Activated CD4-positive, alpha-beta memory T cell treated with anti-CD3 and anti-CD28 coated beads for 36 hours (primary cell): ENCODE measurements at regions not wholly inside any gene's neighbourhood (a gene's known extent, or its start where the extent isn't known, plus 50 kb on each side); places are given as distances from the start of the nearest gene placed in this dataset.

ENCODE experiments used
- CTCF ChIA-PET: fragments of 350-600 bp; sonication (Branson Sonifier 250); formaldehyde crosslinking; loops from one replicate; lab custom pipeline; 2021; ENCODE audit warnings: antibody characterized with exemption, inconsistent platforms; lab: Charles Lee
- POLR2A ChIA-PET: fragments of 350-600 bp; sonication (Branson Sonifier 250); formaldehyde crosslinking; loops from one replicate; lab custom pipeline; 2021; ENCODE audit warnings: antibody characterized with exemption; lab: Charles Lee
- DNase-seq: peaks from one replicate; pipeline ENCODE4 v3.0.0-alpha.2; 2020
- H3K27ac Mint-ChIP-seq: one replicate; pipeline ENCODE4 v1.8.0; 2021; ENCODE audit warnings: mixed read lengths
- H3K27me3 Mint-ChIP-seq: one replicate; pipeline ENCODE4 v1.8.0; 2021; ENCODE audit warnings: mixed read lengths
- H3K36me3 Mint-ChIP-seq: one replicate; pipeline ENCODE4 v1.8.0; 2021; ENCODE audit warnings: mixed read lengths
- H3K4me1 Mint-ChIP-seq: one replicate; pipeline ENCODE4 v1.8.0; 2021; ENCODE audit warnings: low read depth, mixed read lengths
- H3K4me3 Mint-ChIP-seq: one replicate; pipeline ENCODE4 v1.8.0; 2021; ENCODE audit warnings: mild to moderate bottlenecking, mixed read lengths
- H3K9me3 Mint-ChIP-seq: one replicate; pipeline ENCODE4 v1.8.0; 2021; ENCODE audit warnings: mixed read lengths
- intact Hi-C: fragments of 100-400 bp; cut with micrococcal nuclease; formaldehyde crosslinking; loops from one replicate; pipeline ENCODE4 v1.15.1; 2023

- no peak overlapping the region for H3K4me3 Mint-ChIP-seq
- no peak overlapping the region for H3K27ac Mint-ChIP-seq
- peaks cover 2% of the 10 kb centered on the region for H3K27me3 Mint-ChIP-seq
- intact Hi-C loops, result no loop called here
- H3K9me3 Mint-ChIP-seq, result no peaks in the 10 kb centered on the region
- no peaks in the 10 kb centered on the region for H3K36me3 Mint-ChIP-seq
- no peak for DNase-seq
- POLR2A ChIA-PET, result no interaction called here
- no peaks in the 10 kb centered on the region for H3K4me1 Mint-ChIP-seq
- CTCF ChIA-PET, result no interaction called here
These were observed 210.4 kb upstream of the ELAC2 start for GRCh38 chr17:13228225-13228624.

GRCh38 chr17:13222975-13223374 lies 205.1 kb upstream of the ELAC2 start:
- H3K27me3 Mint-ChIP-seq, result peaks cover 5% of the 10 kb centered on the region
- POLR2A ChIA-PET, result no interaction called here
- H3K27ac Mint-ChIP-seq, result no peak overlapping the region
- intact Hi-C loops, result no loop called here
- no peaks in the 10 kb centered on the region for H3K9me3 Mint-ChIP-seq
- DNase-seq, result no peak
- no peaks in the 10 kb centered on the region for H3K4me1 Mint-ChIP-seq
- CTCF ChIA-PET, result no interaction called here
- no peaks in the 10 kb centered on the region for H3K36me3 Mint-ChIP-seq
- no peak overlapping the region for H3K4me3 Mint-ChIP-seq

- Mint-ChIP-seq H3K4me1 (no peaks in the 10 kb centered on the region), H3K4me3 (no peak overlapping the region), H3K27ac (no peak overlapping the region), H3K9me3 (no peaks in the 10 kb centered on the region), H3K27me3 (no peaks in the 10 kb centered on the region), H3K36me3 (no peaks in the 10 kb centered on the region)
- no peak for DNase-seq
- CTCF ChIA-PET, result no interaction called here
- intact Hi-C loops, result no loop called here
- POLR2A ChIA-PET, result no interaction called here
These were observed 195.0 kb upstream of the ELAC2 start for GRCh38 chr17:13212860-13213259.

GRCh38 chr17:13209081-13209480 lies 191.3 kb upstream of the ELAC2 start:
- Mint-ChIP-seq H3K4me1 (no peaks in the 10 kb centered on the region), H3K27ac (no peak overlapping the region), H3K9me3 (no peaks in the 10 kb centered on the region), H3K36me3 (no peaks in the 10 kb centered on the region), H3K27me3 (peaks cover 4% of the 10 kb centered on the region), H3K4me3 (no peak overlapping the region)
- no peak for DNase-seq
- intact Hi-C loops, result no loop called here
- ChIA-PET CTCF (no interaction called here), POLR2A (no interaction called here)

GRCh38 chr17:13204607-13205237 lies 186.9 kb upstream of the ELAC2 start:
- CTCF ChIA-PET, result no interaction called here
- intact Hi-C loops, result no loop called here
- no peak overlapping the region for H3K4me3 Mint-ChIP-seq
- H3K27ac Mint-ChIP-seq, result no peak overlapping the region
- H3K4me1 Mint-ChIP-seq, result no peaks in the 10 kb centered on the region
- peaks cover 7% of the 10 kb centered on the region for H3K27me3 Mint-ChIP-seq
- DNase-seq, result no peak
- POLR2A ChIA-PET, result no interaction called here
- H3K9me3 Mint-ChIP-seq, result no peaks in the 10 kb centered on the region
- no peaks in the 10 kb centered on the region for H3K36me3 Mint-ChIP-seq

GRCh38 chr17:13202835-13203234 lies 185.0 kb upstream of the ELAC2 start:
- no peaks in the 10 kb centered on the region for H3K4me1 Mint-ChIP-seq
- H3K9me3 Mint-ChIP-seq, result no peaks in the 10 kb centered on the region
- POLR2A ChIA-PET, result no interaction called here
- no peak for DNase-seq
- H3K27ac Mint-ChIP-seq, result no peak overlapping the region
- no peak overlapping the region for H3K4me3 Mint-ChIP-seq
- H3K36me3 Mint-ChIP-seq, result no peaks in the 10 kb centered on the region
- intact Hi-C loops, result no loop called here
- peaks cover 7% of the 10 kb centered on the region for H3K27me3 Mint-ChIP-seq
- CTCF ChIA-PET, result no interaction called here

- Mint-ChIP-seq H3K4me1 (no peaks in the 10 kb centered on the region), H3K27me3 (peaks cover 5% of the 10 kb centered on the region), H3K4me3 (no peak overlapping the region), H3K27ac (no peak overlapping the region), H3K9me3 (no peaks in the 10 kb centered on the region), H3K36me3 (no peaks in the 10 kb centered on the region)
- CTCF ChIA-PET, result no interaction called here
- no peak for DNase-seq
- intact Hi-C loops, result no loop called here
- POLR2A ChIA-PET, result no interaction called here
These were observed 182.8 kb upstream of the ELAC2 start for GRCh38 chr17:13200671-13201070.

- Mint-ChIP-seq H3K27ac (no peak overlapping the region), H3K4me3 (no peak overlapping the region), H3K36me3 (no peaks in the 10 kb centered on the region), H3K9me3 (no peaks in the 10 kb centered on the region), H3K4me1 (no peaks in the 10 kb centered on the region), H3K27me3 (peaks cover 4% of the 10 kb centered on the region)
- ChIA-PET CTCF (no interaction called here), POLR2A (no interaction called here)
- intact Hi-C loops, result no loop called here
- no peak for DNase-seq
These were observed 181.6 kb upstream of the ELAC2 start for GRCh38 chr17:13199425-13199824.

GRCh38 chr17:13197586-13197985 lies 179.8 kb upstream of the ELAC2 start:
- H3K4me3 Mint-ChIP-seq, result no peak overlapping the region
- POLR2A ChIA-PET, result no interaction called here
- CTCF ChIA-PET, result no interaction called here

GRCh38 chr17:13194887-13195286 lies 177.1 kb upstream of the ELAC2 start:
- Mint-ChIP-seq H3K4me1 (no peaks in the 10 kb centered on the region), H3K9me3 (peaks cover 7% of the 10 kb centered on the region), H3K36me3 (no peaks in the 10 kb centered on the region), H3K27me3 (peaks cover 2% of the 10 kb centered on the region), H3K4me3 (no peak overlapping the region), H3K27ac (no peak overlapping the region)
- ChIA-PET CTCF (no interaction called here), POLR2A (no interaction called here)
- intact Hi-C loops, result no loop called here
- no peak for DNase-seq

More at GRCh38 chr17:13197586-13197985, 179.8 kb upstream of the ELAC2 start:
- no peak for DNase-seq
- no peaks in the 10 kb centered on the region for H3K4me1 Mint-ChIP-seq
- peaks cover 1% of the 10 kb centered on the region for H3K27me3 Mint-ChIP-seq
- no peaks in the 10 kb centered on the region for H3K36me3 Mint-ChIP-seq
- H3K27ac Mint-ChIP-seq, result no peak overlapping the region
- no peaks in the 10 kb centered on the region for H3K9me3 Mint-ChIP-seq
- intact Hi-C loops, result no loop called here

- POLR2A ChIA-PET, result no interaction called here
- peaks cover 5% of the 10 kb centered on the region for H3K27me3 Mint-ChIP-seq
- no peaks in the 10 kb centered on the region for H3K4me1 Mint-ChIP-seq
These were observed 165.0 kb upstream of the ELAC2 start for GRCh38 chr17:13182854-13183253.

GRCh38 chr17:13182450-13182849 lies 164.6 kb upstream of the ELAC2 start:
- no peak for DNase-seq
- CTCF ChIA-PET, result no interaction called here
- no peak overlapping the region for H3K27ac Mint-ChIP-seq
- peaks cover 5% of the 10 kb centered on the region for H3K27me3 Mint-ChIP-seq
- H3K4me3 Mint-ChIP-seq, result no peak overlapping the region
- H3K9me3 Mint-ChIP-seq, result peaks cover 3% of the 10 kb centered on the region
- POLR2A ChIA-PET, result no interaction called here
- peaks cover 3% of the 10 kb centered on the region for H3K36me3 Mint-ChIP-seq
- intact Hi-C loops, result no loop called here
- no peaks in the 10 kb centered on the region for H3K4me1 Mint-ChIP-seq

More at GRCh38 chr17:13182854-13183253, 165.0 kb upstream of the ELAC2 start:
- CTCF ChIA-PET, result no interaction called here
- intact Hi-C loops, result no loop called here
- peaks cover 3% of the 10 kb centered on the region for H3K36me3 Mint-ChIP-seq
- peaks cover 3% of the 10 kb centered on the region for H3K9me3 Mint-ChIP-seq
- H3K4me3 Mint-ChIP-seq, result no peak overlapping the region
- DNase-seq, result no peak
- no peak overlapping the region for H3K27ac Mint-ChIP-seq

- POLR2A ChIA-PET, result no interaction called here
These were observed 163.9 kb upstream of the ELAC2 start for GRCh38 chr17:13181683-13182082.

More at GRCh38 chr17:13181683-13182082, 163.9 kb upstream of the ELAC2 start:
- H3K36me3 Mint-ChIP-seq, result peaks cover 3% of the 10 kb centered on the region
- no peak overlapping the region for H3K27ac Mint-ChIP-seq
- no peak overlapping the region for H3K4me3 Mint-ChIP-seq
- CTCF ChIA-PET, result no interaction called here
- H3K4me1 Mint-ChIP-seq, result no peaks in the 10 kb centered on the region
- peaks cover 5% of the 10 kb centered on the region for H3K27me3 Mint-ChIP-seq
- intact Hi-C loops, result no loop called here
- DNase-seq, result no peak
- H3K9me3 Mint-ChIP-seq, result peaks cover 3% of the 10 kb centered on the region
